ENCODE measurements at regions not wholly inside any gene's neighbourhood (a gene's known extent, or its start where the extent isn't known, plus 50 kb on each side); places are given as distances from the start of the nearest gene placed in this dataset.

- DNase-seq = no peak
Measured at GRCh38 chr2:151197184-151198108, 64.2 kb downstream of the RBM43 start.

GRCh38 chr2:151193576-151193975, 68.1 kb downstream of the RBM43 start:
- no peak for DNase-seq

GRCh38 chr2:151192681-151193080, 69.0 kb downstream of the RBM43 start:
- no peak for DNase-seq

GRCh38 chr2:151191001-151191400, 70.7 kb downstream of the RBM43 start:
- DNase-seq = no peak

- DNase-seq = no peak
Measured at GRCh38 chr2:151189125-151189524, 72.5 kb downstream of the RBM43 start.

GRCh38 chr2:151186011-151186410, 75.7 kb downstream of the RBM43 start:
- DNase-seq = no peak

- no peak for DNase-seq
Measured at GRCh38 chr2:151182899-151183809, 78.5 kb downstream of the RBM43 start.

GRCh38 chr2:151182396-151182795, 79.3 kb downstream of the RBM43 start:
- DNase-seq = no peak

- no peak for DNase-seq
Measured at GRCh38 chr2:151181524-151181923, 80.1 kb downstream of the RBM43 start.

- DNase-seq = no peak
Measured at GRCh38 chr2:151180123-151180522, 81.5 kb downstream of the RBM43 start.

GRCh38 chr2:151178207-151178606, 83.5 kb downstream of the RBM43 start:
- DNase-seq = no peak

GRCh38 chr2:151177756-151178155, 83.9 kb downstream of the RBM43 start:
- DNase-seq = no peak

GRCh38 chr2:151176661-151177060, 85.0 kb downstream of the RBM43 start:
- DNase-seq = no peak

GRCh38 chr2:151175864-151176263, 85.8 kb downstream of the RBM43 start:
- DNase-seq = no peak

GRCh38 chr2:151174127-151174526, 87.5 kb downstream of the RBM43 start:
- DNase-seq = no peak

GRCh38 chr2:151171186-151171585, 90.5 kb downstream of the RBM43 start:
- DNase-seq = no peak

GRCh38 chr2:151166410-151166809, 95.3 kb downstream of the RBM43 start:
- no peak for DNase-seq

GRCh38 chr2:151165105-151165684, 96.5 kb downstream of the RBM43 start:
- peak; percentile 94 for DNase-seq

- DNase-seq = peak; percentile 9
Measured at GRCh38 chr2:151161821-151162551, 99.7 kb downstream of the RBM43 start.

GRCh38 chr2:151159109-151159662, 102.5 kb downstream of the RBM43 start:
- DNase-seq = no peak

GRCh38 chr2:151157000-151157735, 104.5 kb downstream of the RBM43 start:
- no peak for DNase-seq

GRCh38 chr2:151156431-151156830, 105.2 kb downstream of the RBM43 start:
- DNase-seq = no peak

All from NCI-H526 treated with DMSO at 0.1 percent for 48 hours (cell line).